ENCODE measurements at regions not wholly inside any gene's neighbourhood (a gene's known extent, or its start where the extent isn't known, plus 50 kb on each side); places are given as distances from the start of the nearest gene placed in this dataset.

DNA sequence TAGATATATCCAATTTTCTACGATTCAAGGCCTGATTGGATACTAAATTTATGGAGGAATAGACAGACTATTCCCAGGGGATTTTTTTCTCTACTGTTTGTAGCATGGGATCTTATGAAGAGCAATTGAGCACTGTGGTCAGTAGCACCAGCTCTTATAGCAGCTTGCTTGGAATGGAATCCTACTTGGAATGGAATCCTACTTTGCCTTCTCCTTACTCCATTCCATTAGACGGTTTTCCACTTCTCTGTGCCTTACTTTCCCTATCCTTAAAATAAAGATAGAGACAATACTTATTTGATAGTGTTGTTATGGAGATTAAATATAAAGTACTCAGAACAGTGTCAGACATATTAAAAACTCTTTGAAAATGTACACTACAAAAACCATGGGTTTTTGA is 133.5 kb downstream of the BTC start:
- H3K4me3 ChIP-seq (ENCODE audit: insufficient read length, low read depth): no peak overlapping the region
- DNase-seq (ENCODE audit: low read depth, low spot score): no peak
- no peaks in the 10 kb centered on the region for H3K27me3 ChIP-seq (ENCODE audit: insufficient read depth, insufficient read length)
- H3K36me3 ChIP-seq (ENCODE audit: insufficient read depth, insufficient read length, low read length): no peaks in the 10 kb centered on the region
- no peaks in the 10 kb centered on the region for H3K4me1 ChIP-seq (ENCODE audit: insufficient read depth, insufficient read length)
- no peaks in the 10 kb centered on the region for H3K9me3 ChIP-seq (ENCODE audit: insufficient read depth, low read length)
- no peak overlapping the region for H3K9ac ChIP-seq (ENCODE audit: insufficient read length, low read depth)
- TF ChIP-seq YY1 (IDR thresholded peaks at IDR 0.05; ENCODE audit: insufficient read depth, insufficient read length) (no peak), ZNF274 (IDR thresholded peaks at IDR 0.05; ENCODE audit: low read depth, low read length) (no peak), SUZ12 (IDR thresholded peaks at IDR 0.05; ENCODE audit: extremely low read depth, insufficient read depth, insufficient read length) (no peak)

DNA sequence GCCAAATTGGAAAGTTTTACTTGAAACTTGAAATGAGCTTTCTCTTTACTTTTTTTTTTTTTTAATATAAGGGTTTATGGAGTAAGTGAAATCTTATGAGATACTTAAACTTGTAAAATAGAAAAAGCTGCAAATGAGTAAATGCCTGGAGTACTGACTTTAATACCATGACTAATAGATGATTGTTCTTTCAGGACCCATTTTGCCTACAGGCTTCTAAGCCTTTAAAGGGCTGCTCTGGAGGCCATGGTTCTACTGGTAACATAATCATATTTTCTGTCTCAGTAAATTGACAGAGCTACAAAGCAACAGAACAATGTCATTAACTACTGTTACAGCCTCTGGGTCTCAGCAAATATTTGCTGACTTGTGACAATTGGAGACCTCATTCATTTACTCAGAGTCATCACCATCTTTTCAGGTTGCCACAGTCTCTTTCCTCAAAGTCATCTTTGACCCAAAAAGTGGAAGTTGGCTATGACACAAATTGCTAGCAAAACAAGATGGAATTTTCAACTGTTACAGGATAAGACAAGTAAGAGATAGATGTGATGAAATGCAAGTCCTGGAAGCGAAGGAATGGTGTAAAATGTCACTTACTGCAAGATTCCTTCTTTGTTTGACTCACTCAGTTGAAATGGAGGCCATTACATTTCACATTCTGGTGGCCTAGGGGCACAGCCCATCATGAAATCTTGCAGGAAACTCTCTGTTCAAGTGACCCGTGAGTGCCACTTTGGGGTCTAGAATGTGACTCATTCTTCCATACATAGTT is 132.7 kb downstream of the BTC start:
- Histone ChIP-seq H3K27me3 (ENCODE audit: insufficient read depth, insufficient read length) (no peaks in the 10 kb centered on the region), H3K9ac (ENCODE audit: insufficient read length, low read depth) (no peak overlapping the region), H3K4me1 (ENCODE audit: insufficient read depth, insufficient read length) (no peaks in the 10 kb centered on the region), H3K36me3 (ENCODE audit: insufficient read depth, insufficient read length, low read length) (no peaks in the 10 kb centered on the region), H3K9me3 (ENCODE audit: insufficient read depth, low read length) (no peaks in the 10 kb centered on the region), H3K4me3 (ENCODE audit: insufficient read length, low read depth) (no peak overlapping the region)
- TF ChIP-seq YY1 (IDR thresholded peaks at IDR 0.05; ENCODE audit: insufficient read depth, insufficient read length) (no peak), ZNF274 (IDR thresholded peaks at IDR 0.05; ENCODE audit: low read depth, low read length) (no peak), SUZ12 (IDR thresholded peaks at IDR 0.05; ENCODE audit: extremely low read depth, insufficient read depth, insufficient read length) (no peak)
- DNase-seq (ENCODE audit: low read depth, low spot score): no peak

DNA sequence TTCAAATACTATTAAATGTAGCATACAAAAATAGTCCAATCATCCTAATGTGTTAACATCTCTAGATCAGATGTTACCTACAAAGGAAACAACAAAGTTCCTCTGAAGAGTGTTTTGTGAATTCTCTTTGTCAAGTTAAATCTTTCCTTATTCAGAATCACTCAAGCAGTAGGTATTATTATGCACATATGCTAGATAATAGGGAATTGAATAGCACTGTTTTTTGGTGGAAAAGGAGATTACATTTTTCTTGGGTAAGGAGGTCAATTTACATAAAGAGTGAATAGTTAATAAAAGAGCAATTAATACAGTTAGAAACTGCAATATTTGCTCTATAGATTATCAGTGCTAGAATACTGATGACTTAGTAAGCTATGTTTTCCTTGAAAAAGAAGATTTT is 130.7 kb downstream of the BTC start:
- DNase-seq (ENCODE audit: low read depth, low spot score): no peak
- no peaks in the 10 kb centered on the region for H3K36me3 ChIP-seq (ENCODE audit: insufficient read depth, insufficient read length, low read length)
- H3K4me3 ChIP-seq (ENCODE audit: insufficient read length, low read depth): no peak overlapping the region
- TF ChIP-seq YY1 (IDR thresholded peaks at IDR 0.05; ENCODE audit: insufficient read depth, insufficient read length): no peak
- no peak for TF ChIP-seq SUZ12 (IDR thresholded peaks at IDR 0.05; ENCODE audit: extremely low read depth, insufficient read depth, insufficient read length)
- TF ChIP-seq ZNF274 (IDR thresholded peaks at IDR 0.05; ENCODE audit: low read depth, low read length): no peak
- H3K9me3 ChIP-seq (ENCODE audit: insufficient read depth, low read length): no peaks in the 10 kb centered on the region
- H3K9ac ChIP-seq (ENCODE audit: insufficient read length, low read depth): no peak overlapping the region
- no peaks in the 10 kb centered on the region for H3K27me3 ChIP-seq (ENCODE audit: insufficient read depth, insufficient read length)
- H3K4me1 ChIP-seq (ENCODE audit: insufficient read depth, insufficient read length): no peaks in the 10 kb centered on the region

DNA sequence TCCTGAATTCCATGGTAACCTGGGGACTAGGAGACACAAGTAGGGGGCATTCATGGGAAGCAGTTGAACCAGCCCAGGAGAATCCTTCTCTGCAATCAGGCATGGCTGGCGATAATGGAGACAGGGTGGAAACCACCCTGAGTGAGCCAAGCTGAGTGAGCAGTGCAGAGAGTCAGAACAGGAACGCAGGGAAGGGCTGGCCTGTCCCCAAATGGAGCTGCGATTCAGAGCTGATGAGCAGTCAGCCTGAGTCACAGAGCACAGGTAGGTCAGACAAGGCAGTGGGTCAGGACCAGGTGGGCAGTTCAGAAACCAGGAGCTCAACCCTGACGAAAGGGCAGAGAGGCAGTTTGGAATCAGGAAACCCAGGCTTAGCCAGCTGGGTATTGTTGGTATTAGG is 129.0 kb downstream of the BTC start:
- Histone ChIP-seq H3K9me3 (ENCODE audit: insufficient read depth, low read length) (no peaks in the 10 kb centered on the region), H3K9ac (ENCODE audit: insufficient read length, low read depth) (no peak overlapping the region), H3K4me3 (ENCODE audit: insufficient read length, low read depth) (no peak overlapping the region), H3K27me3 (ENCODE audit: insufficient read depth, insufficient read length) (no peaks in the 10 kb centered on the region), H3K36me3 (ENCODE audit: insufficient read depth, insufficient read length, low read length) (no peaks in the 10 kb centered on the region), H3K4me1 (ENCODE audit: insufficient read depth, insufficient read length) (no peaks in the 10 kb centered on the region)
- no peak for DNase-seq (ENCODE audit: low read depth, low spot score)
- TF ChIP-seq YY1 (IDR thresholded peaks at IDR 0.05; ENCODE audit: insufficient read depth, insufficient read length) (no peak), ZNF274 (IDR thresholded peaks at IDR 0.05; ENCODE audit: low read depth, low read length) (no peak), SUZ12 (IDR thresholded peaks at IDR 0.05; ENCODE audit: extremely low read depth, insufficient read depth, insufficient read length) (no peak)

DNA sequence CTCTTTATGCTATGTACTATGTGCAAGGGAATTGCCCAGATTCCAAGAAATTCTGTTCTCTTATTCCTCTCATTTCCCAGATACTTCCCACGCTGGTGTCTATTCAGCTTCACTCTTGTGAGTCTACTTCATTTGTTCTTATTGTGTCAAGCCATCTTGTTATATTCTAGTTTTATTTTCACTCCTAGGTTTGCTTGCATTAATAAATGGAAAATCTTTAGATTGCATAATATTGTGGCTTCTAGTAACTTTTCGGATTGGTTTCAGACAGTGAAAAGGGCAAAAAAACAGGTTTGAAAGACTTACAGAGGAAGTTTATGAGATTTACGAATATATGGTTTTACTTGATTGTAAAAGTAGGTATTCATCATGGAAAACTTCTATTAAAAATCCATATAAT is 128.4 kb downstream of the BTC start:
- H3K36me3 ChIP-seq (ENCODE audit: insufficient read depth, insufficient read length, low read length): no peaks in the 10 kb centered on the region

DNA sequence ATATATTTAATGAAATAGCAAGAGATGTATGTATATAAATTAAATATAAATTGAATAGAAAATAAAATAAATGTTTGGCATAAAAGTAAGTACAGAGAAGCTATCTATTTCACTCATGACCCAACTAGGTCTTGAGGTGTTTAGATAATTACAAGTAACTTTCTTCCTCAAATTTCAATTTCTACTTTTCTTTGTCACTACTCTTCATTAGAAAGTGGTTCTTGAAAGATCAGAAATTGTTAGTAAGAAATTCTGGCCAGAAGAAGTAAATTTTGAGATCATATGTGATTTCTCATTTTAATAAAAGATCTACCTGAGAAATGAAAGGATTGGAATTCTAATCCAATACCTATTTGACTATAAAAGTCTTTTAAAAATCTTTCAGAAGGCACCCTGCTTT is 126.9 kb downstream of the BTC start:
- Histone ChIP-seq H3K4me3 (ENCODE audit: insufficient read length, low read depth) (no peak overlapping the region), H3K27me3 (ENCODE audit: insufficient read depth, insufficient read length) (no peaks in the 10 kb centered on the region), H3K9me3 (ENCODE audit: insufficient read depth, low read length) (no peaks in the 10 kb centered on the region), H3K9ac (ENCODE audit: insufficient read length, low read depth) (no peak overlapping the region), H3K36me3 (ENCODE audit: insufficient read depth, insufficient read length, low read length) (no peaks in the 10 kb centered on the region), H3K4me1 (ENCODE audit: insufficient read depth, insufficient read length) (no peaks in the 10 kb centered on the region)
- no peak for TF ChIP-seq SUZ12 (IDR thresholded peaks at IDR 0.05; ENCODE audit: extremely low read depth, insufficient read depth, insufficient read length)
- TF ChIP-seq ZNF274 (IDR thresholded peaks at IDR 0.05; ENCODE audit: low read depth, low read length): no peak
- TF ChIP-seq YY1 (IDR thresholded peaks at IDR 0.05; ENCODE audit: insufficient read depth, insufficient read length): no peak
- DNase-seq (ENCODE audit: low read depth, low spot score): no peak

More for the DNA sequence above, 128.4 kb downstream of the BTC start:
- DNase-seq (ENCODE audit: low read depth, low spot score): no peak
- Histone ChIP-seq H3K4me1 (ENCODE audit: insufficient read depth, insufficient read length) (no peaks in the 10 kb centered on the region), H3K9ac (ENCODE audit: insufficient read length, low read depth) (no peak overlapping the region), H3K27me3 (ENCODE audit: insufficient read depth, insufficient read length) (no peaks in the 10 kb centered on the region), H3K4me3 (ENCODE audit: insufficient read length, low read depth) (no peak overlapping the region), H3K9me3 (ENCODE audit: insufficient read depth, low read length) (no peaks in the 10 kb centered on the region)
- TF ChIP-seq SUZ12 (IDR thresholded peaks at IDR 0.05; ENCODE audit: extremely low read depth, insufficient read depth, insufficient read length): no peak
- TF ChIP-seq YY1 (IDR thresholded peaks at IDR 0.05; ENCODE audit: insufficient read depth, insufficient read length): no peak
- no peak for TF ChIP-seq ZNF274 (IDR thresholded peaks at IDR 0.05; ENCODE audit: low read depth, low read length)

DNA sequence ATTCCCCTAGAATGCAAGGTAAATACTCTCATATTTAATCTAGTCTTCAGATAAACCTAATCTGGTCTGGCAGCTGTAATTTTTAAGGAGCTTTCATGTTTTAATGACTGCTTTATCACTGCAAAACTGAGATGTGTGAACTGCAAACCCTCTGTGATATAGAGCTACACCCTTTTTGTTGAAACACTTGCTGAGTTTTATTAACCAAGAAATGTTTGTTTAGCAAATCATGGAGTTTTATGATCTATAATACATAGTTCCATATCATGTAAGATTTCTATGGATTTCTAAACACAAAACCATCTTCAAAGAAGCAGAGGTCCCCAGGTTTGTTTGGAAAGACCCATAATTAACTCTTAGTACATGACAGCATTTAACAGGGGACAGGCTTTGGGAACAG is 126.4 kb downstream of the BTC start:
- no peak overlapping the region for H3K4me3 ChIP-seq (ENCODE audit: insufficient read length, low read depth)
- no peaks in the 10 kb centered on the region for H3K4me1 ChIP-seq (ENCODE audit: insufficient read depth, insufficient read length)
- H3K9ac ChIP-seq (ENCODE audit: insufficient read length, low read depth): no peak overlapping the region
- no peak for TF ChIP-seq YY1 (IDR thresholded peaks at IDR 0.05; ENCODE audit: insufficient read depth, insufficient read length)
- no peak for TF ChIP-seq SUZ12 (IDR thresholded peaks at IDR 0.05; ENCODE audit: extremely low read depth, insufficient read depth, insufficient read length)
- no peak for DNase-seq (ENCODE audit: low read depth, low spot score)
- no peaks in the 10 kb centered on the region for H3K27me3 ChIP-seq (ENCODE audit: insufficient read depth, insufficient read length)
- no peaks in the 10 kb centered on the region for H3K36me3 ChIP-seq (ENCODE audit: insufficient read depth, insufficient read length, low read length)
- no peaks in the 10 kb centered on the region for H3K9me3 ChIP-seq (ENCODE audit: insufficient read depth, low read length)

Measured in NT2/D1 (cell line).